Osteoblast (primary cell): ENCODE measurements at regions not wholly inside any gene's neighbourhood (a gene's known extent, or its start where the extent isn't known, plus 50 kb on each side); places are given as distances from the start of the nearest gene placed in this dataset.

ENCODE experiments used
- DNase-seq: peaks from one replicate; pipeline ENCODE4 v3.0.0; 2011; ENCODE audit warnings: low spot score, mixed read lengths; ENCODE audit not compliant: insufficient read length; ENCODE audit errors: missing footprints
- H2AFZ ChIP-seq: 2 replicates; pipeline ENCODE4 v1.6.0; 2011; ENCODE audit warnings: mild to moderate bottlenecking, low read length
- H3K27ac ChIP-seq: 2 replicates; pipeline ENCODE4 v1.5.1; 2011; ENCODE audit warnings: mild to moderate bottlenecking, low read depth, low read length, moderate library complexity
- H3K27me3 ChIP-seq: 2 replicates; pipeline ENCODE4 v1.6.0; 2012; ENCODE audit warnings: mild to moderate bottlenecking, control low read depth, inconsistent platforms, low read length, moderate library complexity; ENCODE audit not compliant: insufficient read depth
- H3K36me3 ChIP-seq: 2 replicates; pipeline ENCODE4 v1.5.1; 2011; ENCODE audit warnings: mild to moderate bottlenecking, low read length, control low read depth, moderate library complexity; ENCODE audit not compliant: insufficient read depth
- H3K4me1 ChIP-seq: 2 replicates; pipeline ENCODE4 v1.5.1; 2011; ENCODE audit warnings: mild to moderate bottlenecking, low read length, control low read depth, moderate library complexity; ENCODE audit not compliant: insufficient read depth
- H3K4me2 ChIP-seq: 2 replicates; pipeline ENCODE4 v1.6.0; 2011; ENCODE audit warnings: mild to moderate bottlenecking, low read length; ENCODE audit not compliant: insufficient read depth
- H3K4me3 ChIP-seq: fragments of 200-600 bp; sonication (generic); 3 replicates; pipeline ENCODE4 v1.5.1; 2012; ENCODE audit warnings: mild to moderate bottlenecking, low read length, inconsistent platforms; ENCODE audit not compliant: insufficient read depth
- H3K79me2 ChIP-seq: 2 replicates; pipeline ENCODE4 v1.6.0; 2012; ENCODE audit warnings: mild to moderate bottlenecking, low read length, control low read depth, inconsistent platforms; ENCODE audit not compliant: insufficient read depth
- H3K9me3 ChIP-seq: 2 replicates; pipeline ENCODE4 v1.5.1; 2011; ENCODE audit warnings: low read depth, low read length, control low read depth
- H4K20me1 ChIP-seq: 2 replicates; pipeline ENCODE4 v1.6.0; 2012; ENCODE audit warnings: mild to moderate bottlenecking, low read length, control low read depth; ENCODE audit not compliant: insufficient read depth
- CTCF ChIP-seq: IDR thresholded peaks from 2 replicates; pipeline ENCODE4 v1.5.1; 2011; ENCODE audit warnings: mild to moderate bottlenecking, low read depth, low read length, moderate library complexity; ENCODE audit errors: extremely low read depth

GRCh38 chr3:127404221-127405009 is 116.6 kb upstream of the PRR20G start:
- Histone ChIP-seq H3K4me3 (no peak overlapping the region), H2AFZ (no peak overlapping the region)
- TF ChIP-seq CTCF: no peak

GRCh38 chr3:127403795-127404194 is 115.9 kb upstream of the PRR20G start:
- Histone ChIP-seq H3K4me1 (no peaks in the 10 kb centered on the region), H3K79me2 (no peaks in the 10 kb centered on the region), H3K9me3 (no peaks in the 10 kb centered on the region), H3K4me3 (no peak overlapping the region), H3K4me2 (no peak overlapping the region), H3K36me3 (no peaks in the 10 kb centered on the region), H3K27ac (no peak overlapping the region), H2AFZ (no peak overlapping the region), H4K20me1 (no peaks in the 10 kb centered on the region), H3K27me3 (peaks cover 7% of the 10 kb centered on the region)
- TF ChIP-seq CTCF: no peak
- DNase-seq: no peak

More at GRCh38 chr3:127404221-127405009, 116.6 kb upstream of the PRR20G start:
- no peaks in the 10 kb centered on the region for H4K20me1 ChIP-seq
- no peaks in the 10 kb centered on the region for H3K4me1 ChIP-seq
- H3K79me2 ChIP-seq: no peaks in the 10 kb centered on the region
- peaks cover 3% of the 10 kb centered on the region for H3K27me3 ChIP-seq
- H3K4me2 ChIP-seq: no peak overlapping the region
- no peak overlapping the region for H3K27ac ChIP-seq
- no peaks in the 10 kb centered on the region for H3K36me3 ChIP-seq
- no peak for DNase-seq
- H3K9me3 ChIP-seq: no peaks in the 10 kb centered on the region

DNA sequence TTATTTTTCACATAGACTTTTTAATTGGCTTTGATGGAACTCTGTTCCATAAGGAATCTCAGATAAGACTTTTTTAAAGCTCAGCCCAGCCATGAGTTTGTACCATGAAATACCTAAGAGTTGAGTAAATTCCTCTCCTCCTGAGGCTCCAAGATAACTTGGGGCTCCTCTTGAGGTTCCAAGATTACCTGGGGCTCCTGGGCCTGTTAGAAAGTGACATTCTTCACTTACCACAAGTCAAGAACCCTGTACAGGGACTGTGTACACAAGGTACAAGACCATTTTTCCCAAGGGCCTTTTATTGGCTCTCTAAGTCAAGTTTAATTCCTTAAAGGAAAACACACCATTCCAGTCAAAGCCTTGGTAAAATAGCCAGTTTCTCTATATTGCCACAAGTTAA is 111.3 kb upstream of the PRR20G start:
- Histone ChIP-seq H3K4me1 (no peaks in the 10 kb centered on the region), H3K4me3 (no peak overlapping the region), H4K20me1 (no peaks in the 10 kb centered on the region), H3K27ac (no peak overlapping the region), H2AFZ (no peak overlapping the region), H3K9me3 (no peaks in the 10 kb centered on the region), H3K4me2 (no peak overlapping the region), H3K79me2 (no peaks in the 10 kb centered on the region), H3K27me3 (peaks cover 23% of the 10 kb centered on the region), H3K36me3 (no peaks in the 10 kb centered on the region)
- TF ChIP-seq CTCF: no peak
- DNase-seq: no peak

DNA sequence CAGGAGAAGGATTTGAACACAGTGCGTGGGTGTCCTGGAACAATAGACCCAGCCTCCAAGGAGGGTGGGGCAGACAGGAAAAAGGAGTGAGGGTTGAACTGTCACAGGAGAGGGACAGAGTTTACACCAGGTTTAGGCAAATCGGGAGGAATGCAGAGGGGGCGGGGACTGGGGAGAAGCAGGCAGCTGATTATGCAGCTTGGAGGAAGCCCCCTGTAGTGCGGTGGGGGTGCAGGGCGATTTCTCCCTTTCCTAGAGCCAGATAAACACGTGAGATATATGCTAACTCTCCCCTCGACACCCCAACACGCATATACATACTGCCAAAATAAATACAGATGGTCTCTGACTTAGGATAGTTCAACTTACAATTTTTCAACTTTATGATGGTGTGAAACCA is 108.6 kb upstream of the PRR20G start:
- no peak overlapping the region for H3K4me3 ChIP-seq
- no peak for TF ChIP-seq CTCF
- no peaks in the 10 kb centered on the region for H3K9me3 ChIP-seq
- H3K79me2 ChIP-seq: no peaks in the 10 kb centered on the region
- H3K4me1 ChIP-seq: no peaks in the 10 kb centered on the region
- no peak overlapping the region for H3K4me2 ChIP-seq
- no peaks in the 10 kb centered on the region for H4K20me1 ChIP-seq
- no peak for DNase-seq
- no peak overlapping the region for H3K27ac ChIP-seq
- H3K27me3 ChIP-seq: peaks cover 23% of the 10 kb centered on the region
- H2AFZ ChIP-seq: no peak overlapping the region
- H3K36me3 ChIP-seq: no peaks in the 10 kb centered on the region
